Left ventricle myocardium inferior (tissue), 1 donor: ENCODE measurements at regions not wholly inside any gene's neighbourhood (a gene's known extent, or its start where the extent isn't known, plus 50 kb on each side); places are given as distances from the start of the nearest gene placed in this dataset.

Experiments
- DNase-seq: peaks from one replicate; pipeline ENCODE4 v3.0.0-alpha.2; 2020
- H3K27ac ChIP-seq: fragments of 200-600 bp; replicated peaks from 2 replicates; pipeline ENCODE4 v1.8.0; 2021
- H3K27me3 ChIP-seq: fragments of 200-600 bp; 2 replicates; pipeline ENCODE4 v1.8.0; 2021; ENCODE audit warnings: low read depth
- H3K36me3 ChIP-seq: fragments of 200-600 bp; 2 replicates; pipeline ENCODE4 v1.8.0; 2021
- H3K4me1 ChIP-seq: fragments of 200-600 bp; 2 replicates; pipeline ENCODE4 v1.8.0; 2021
- H3K4me3 ChIP-seq: fragments of 200-600 bp; 2 replicates; pipeline ENCODE4 v1.8.0; 2021; ENCODE audit warnings: mild to moderate bottlenecking, moderate library complexity
- H3K9me3 ChIP-seq: fragments of 200-600 bp; replicated peaks from 2 replicates; pipeline ENCODE4 v1.8.0; 2021
- CTCF ChIP-seq: fragments of 200-600 bp; IDR thresholded peaks from 2 replicates; pipeline ENCODE4 v1.8.0; 2021; ENCODE audit warnings: antibody characterized with exemption, mild to moderate bottlenecking, borderline replicate concordance
- intact Hi-C: fragments of 100-400 bp; cut with micrococcal nuclease; formaldehyde crosslinking; loops from one replicate; pipeline ENCODE4 v1.11.0; 2022
- donor health status: DM: no; HTN: yes; CAD: no; lungs with severe emphysema.

GRCh38 chr2:204367466-204367865 is 177.8 kb upstream of the PARD3B start:
- TF ChIP-seq CTCF: no peak

GRCh38 chr2:204370172-204370718 is 175.0 kb upstream of the PARD3B start:
- no peaks in the 10 kb centered on the region for H3K9me3 ChIP-seq
- H3K27ac ChIP-seq: no peak overlapping the region
- no peaks in the 10 kb centered on the region for H3K4me1 ChIP-seq
- no peak for TF ChIP-seq CTCF
- H3K36me3 ChIP-seq: no peaks in the 10 kb centered on the region
- intact Hi-C loops: no loop called here
- H3K4me3 ChIP-seq: no peak overlapping the region
- no peaks in the 10 kb centered on the region for H3K27me3 ChIP-seq
- DNase-seq: no peak

More at GRCh38 chr2:204367466-204367865, 177.8 kb upstream of the PARD3B start:
- no peak for DNase-seq
- Histone ChIP-seq H3K9me3 (no peaks in the 10 kb centered on the region), H3K4me1 (no peaks in the 10 kb centered on the region), H3K27me3 (no peaks in the 10 kb centered on the region), H3K4me3 (no peak overlapping the region), H3K27ac (no peak overlapping the region), H3K36me3 (no peaks in the 10 kb centered on the region)
- intact Hi-C loops: no loop called here

GRCh38 chr2:204373942-204374341 is 171.3 kb upstream of the PARD3B start:
- Histone ChIP-seq H3K27ac (no peak overlapping the region), H3K9me3 (no peaks in the 10 kb centered on the region), H3K27me3 (no peaks in the 10 kb centered on the region), H3K4me3 (no peak overlapping the region), H3K36me3 (no peaks in the 10 kb centered on the region), H3K4me1 (no peaks in the 10 kb centered on the region)
- no peak for TF ChIP-seq CTCF
- intact Hi-C loops: no loop called here
- no peak for DNase-seq

- intact Hi-C loops: no loop called here
- TF ChIP-seq CTCF: no peak
- H3K9me3 ChIP-seq: peaks cover 14% of the 10 kb centered on the region
- no peaks in the 10 kb centered on the region for H3K36me3 ChIP-seq
- no peak overlapping the region for H3K4me3 ChIP-seq
- no peaks in the 10 kb centered on the region for H3K27me3 ChIP-seq
- no peak overlapping the region for H3K27ac ChIP-seq
- DNase-seq: no peak
- no peaks in the 10 kb centered on the region for H3K4me1 ChIP-seq
Measured at GRCh38 chr2:204380141-204380881, 165.0 kb upstream of the PARD3B start.

- H3K27ac ChIP-seq: no peak overlapping the region
- TF ChIP-seq CTCF: no peak
Measured at GRCh38 chr2:204386668-204387067, 158.6 kb upstream of the PARD3B start.

More at GRCh38 chr2:204386668-204387067, 158.6 kb upstream of the PARD3B start:
- Histone ChIP-seq H3K27me3 (no peaks in the 10 kb centered on the region), H3K36me3 (no peaks in the 10 kb centered on the region), H3K4me3 (no peak overlapping the region), H3K4me1 (no peaks in the 10 kb centered on the region), H3K9me3 (peaks cover 19% of the 10 kb centered on the region)
- intact Hi-C loops: no loop called here
- no peak for DNase-seq
